ENCODE measurements at regions not wholly inside any gene's neighbourhood (a gene's known extent, or its start where the extent isn't known, plus 50 kb on each side); places are given as distances from the start of the nearest gene placed in this dataset.
A peak's percentile ranks its signal among the peaks of the same experiment; 100 is the strongest.

DNA sequence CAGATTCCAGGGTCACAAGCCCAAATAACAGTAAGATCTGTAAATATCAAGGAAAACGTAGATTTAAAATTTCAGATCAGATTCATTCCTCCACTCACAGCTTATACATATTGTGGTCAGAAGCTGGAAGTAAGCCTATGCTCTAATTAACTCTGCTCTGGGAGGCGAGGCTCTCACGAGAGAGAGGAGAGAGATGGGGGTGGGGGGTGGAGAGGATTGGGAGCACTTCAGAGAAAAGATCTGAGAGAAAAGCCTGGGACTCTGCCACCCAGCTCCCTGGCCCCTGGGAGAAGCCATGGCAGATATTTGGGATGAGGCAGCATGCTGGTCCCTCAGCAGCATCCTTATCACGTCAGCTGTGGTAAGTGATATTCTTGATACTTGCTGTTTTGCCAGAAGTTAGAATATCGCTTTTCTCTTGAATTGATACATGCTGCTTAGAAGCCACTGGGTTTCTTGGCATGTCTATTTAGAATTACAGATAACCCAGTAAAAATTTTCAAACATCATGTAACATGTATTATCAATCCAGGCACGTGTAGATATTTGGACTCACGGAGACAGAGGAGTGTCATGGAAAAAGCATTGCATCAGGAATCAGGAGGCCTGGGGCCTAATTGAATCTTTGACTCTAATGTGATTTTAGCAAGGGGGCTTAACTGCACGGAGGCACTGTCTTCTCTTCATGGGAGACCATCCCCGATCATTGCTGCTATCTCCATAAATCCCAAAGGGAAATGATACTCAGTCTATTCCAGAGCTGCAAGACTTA, 265.4 kb downstream of the HRH4 start:
- no peak for DNase-seq (ENCODE audit: low spot score in 2 of 2)

DNA sequence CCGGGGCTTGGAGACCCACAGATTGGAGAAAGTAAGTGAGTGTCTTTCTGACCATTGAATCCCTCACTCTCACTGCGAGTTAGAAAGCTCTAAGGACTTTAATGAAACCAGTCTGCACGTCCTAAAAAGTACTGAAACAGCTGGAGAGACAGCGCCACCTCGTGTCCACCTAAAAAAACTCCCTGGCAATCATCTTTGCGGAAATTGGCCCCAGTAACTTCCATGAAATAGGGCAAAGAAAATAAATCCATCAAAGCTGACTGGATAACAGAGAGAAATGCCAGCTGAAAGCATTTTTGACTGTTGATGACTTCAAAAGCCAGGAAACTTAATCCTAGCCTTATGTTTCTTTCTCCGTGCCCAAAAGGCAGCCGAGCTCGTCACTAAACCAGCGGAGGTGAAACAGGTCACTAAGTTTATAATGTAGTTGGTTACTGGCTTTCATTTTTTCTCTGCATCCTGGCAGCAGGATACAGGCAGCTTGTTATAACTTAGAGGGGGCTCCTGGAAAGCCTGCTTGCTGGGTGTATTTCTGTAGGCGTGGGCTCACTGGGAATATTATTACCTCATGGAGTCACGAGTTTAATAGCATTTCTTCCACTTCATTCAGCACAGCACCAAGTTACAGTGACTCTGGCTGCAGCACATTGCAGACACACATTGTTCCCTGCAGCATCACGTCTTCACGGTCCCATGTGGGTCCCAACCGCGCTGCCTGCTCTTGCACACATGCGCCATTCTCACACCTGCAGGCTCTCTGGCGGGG, 266.5 kb downstream of the HRH4 start:
- FAIRE-seq: peak; percentile 73
- DNase-seq (ENCODE audit: low spot score in 2 of 2): peak; percentile 22 to 39

More for the DNA sequence above, 265.4 kb downstream of the HRH4 start:
- no peak for FAIRE-seq

GRCh38 chr18:24727685-24728084, 267.2 kb downstream of the HRH4 start:
- DNase-seq (ENCODE audit: low spot score in 2 of 2): no peak
- FAIRE-seq: no peak

DNA sequence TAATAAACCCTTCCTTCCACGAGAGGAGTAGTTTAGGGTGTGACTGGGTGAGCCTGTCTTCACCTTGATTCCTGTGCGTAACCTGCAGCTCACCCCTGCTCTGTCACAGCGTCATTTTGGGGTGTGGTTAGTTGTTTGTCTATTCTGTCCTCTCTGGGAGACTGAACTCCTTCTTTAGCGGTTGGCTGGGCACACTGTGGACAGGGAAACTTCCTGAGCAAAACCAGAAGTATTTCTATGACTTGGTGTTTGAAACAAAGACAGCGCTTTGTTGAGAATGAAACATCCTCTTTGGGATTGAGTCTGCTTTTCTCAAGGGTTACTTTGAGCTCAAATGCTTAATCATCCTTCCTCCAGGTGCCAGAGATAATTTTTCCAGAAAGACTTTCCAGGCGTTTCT, 270.7 kb downstream of the HRH4 start:
- DNase-seq (ENCODE audit: low spot score in 2 of 2): no peak
- no peak for FAIRE-seq

- FAIRE-seq (no peak), DNase-seq (ENCODE audit: low spot score in 2 of 2) (no peak)
These were observed 271.5 kb downstream of the HRH4 start for GRCh38 chr18:24731981-24732380.

DNA sequence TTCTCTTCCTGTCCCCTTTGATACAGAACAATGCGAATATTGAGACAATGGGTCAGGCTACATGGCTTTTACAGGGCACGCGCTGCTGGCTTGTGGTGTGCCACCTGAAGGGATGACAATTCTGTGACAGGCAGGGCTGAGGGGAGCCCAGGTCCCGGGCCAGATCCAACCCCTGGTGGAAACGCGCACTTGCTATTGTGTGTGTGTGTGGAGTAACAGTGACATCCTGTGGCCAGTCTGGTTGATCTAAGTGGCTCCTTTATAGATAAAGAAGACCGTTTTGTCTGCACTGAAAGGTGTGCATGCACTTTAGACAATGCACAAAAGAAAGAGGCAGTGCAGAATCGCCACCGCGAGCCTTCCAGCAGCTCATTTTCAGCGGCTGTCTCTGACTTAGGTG, 273.6 kb downstream of the HRH4 start:
- peak in 1 of 2 donors; percentile 16 for DNase-seq (ENCODE audit: low spot score in 2 of 2)
- FAIRE-seq: no peak

DNA sequence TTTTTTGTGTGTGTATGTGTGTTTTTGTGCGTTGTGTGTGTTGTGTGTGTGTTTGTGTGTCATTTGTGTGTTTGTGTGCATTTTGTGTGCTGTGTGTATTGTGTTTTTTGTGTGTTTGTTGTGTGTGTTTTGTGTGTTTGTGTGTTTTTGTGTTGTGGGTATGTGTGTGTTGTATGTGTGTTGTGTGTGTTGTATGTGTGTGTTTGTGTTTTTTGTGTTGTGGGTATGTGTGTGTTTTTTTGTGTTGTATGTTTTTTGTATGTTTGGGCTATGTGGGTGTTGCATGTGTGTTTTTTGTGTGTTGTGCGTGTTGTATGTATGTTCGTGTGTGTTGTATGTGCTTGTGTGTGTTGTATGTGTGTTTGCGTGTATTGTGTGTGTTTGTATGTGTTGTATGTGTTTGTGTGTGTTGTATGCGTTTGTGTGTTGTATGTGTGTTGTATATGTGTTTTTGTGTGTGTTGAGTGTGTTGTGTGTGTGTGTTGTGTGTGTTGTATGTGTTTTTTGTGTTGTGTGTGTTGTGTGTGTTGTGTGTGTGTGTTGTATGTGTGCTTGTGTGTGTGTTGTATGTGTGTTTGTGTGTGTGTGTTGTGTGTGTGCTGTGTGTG, 275.3 kb downstream of the HRH4 start:
- FAIRE-seq (no peak), DNase-seq (ENCODE audit: low spot score in 2 of 2) (no peak)

GRCh38 chr18:24736662-24737330, 276.4 kb downstream of the HRH4 start:
- DNase-seq (ENCODE audit: low spot score in 2 of 2) (no peak), FAIRE-seq (no peak)

DNA sequence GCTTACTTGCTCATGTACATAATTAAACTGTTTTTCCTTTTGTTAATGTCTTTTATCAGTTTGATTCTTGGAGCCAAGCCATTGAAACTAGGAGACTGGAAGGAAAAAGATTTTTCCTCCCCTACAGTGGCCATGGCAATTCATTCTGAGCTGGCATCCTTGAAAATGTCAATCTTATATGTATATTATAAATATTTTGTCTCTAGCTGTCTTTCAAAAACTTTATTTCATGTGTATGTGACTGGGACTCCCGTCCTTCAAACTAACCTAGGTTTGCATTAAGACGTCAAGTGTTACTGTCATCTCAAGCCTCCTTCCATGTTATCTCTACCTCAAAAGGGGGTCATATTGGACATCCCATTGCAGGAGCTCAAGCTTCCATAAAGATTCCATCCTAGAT, 280.4 kb downstream of the HRH4 start:
- FAIRE-seq (no peak), DNase-seq (ENCODE audit: low spot score in 2 of 2) (no peak)

GRCh38 chr18:24741321-24741720, 280.9 kb downstream of the HRH4 start:
- FAIRE-seq: no peak
- DNase-seq (ENCODE audit: low spot score in 2 of 2): no peak

DNA sequence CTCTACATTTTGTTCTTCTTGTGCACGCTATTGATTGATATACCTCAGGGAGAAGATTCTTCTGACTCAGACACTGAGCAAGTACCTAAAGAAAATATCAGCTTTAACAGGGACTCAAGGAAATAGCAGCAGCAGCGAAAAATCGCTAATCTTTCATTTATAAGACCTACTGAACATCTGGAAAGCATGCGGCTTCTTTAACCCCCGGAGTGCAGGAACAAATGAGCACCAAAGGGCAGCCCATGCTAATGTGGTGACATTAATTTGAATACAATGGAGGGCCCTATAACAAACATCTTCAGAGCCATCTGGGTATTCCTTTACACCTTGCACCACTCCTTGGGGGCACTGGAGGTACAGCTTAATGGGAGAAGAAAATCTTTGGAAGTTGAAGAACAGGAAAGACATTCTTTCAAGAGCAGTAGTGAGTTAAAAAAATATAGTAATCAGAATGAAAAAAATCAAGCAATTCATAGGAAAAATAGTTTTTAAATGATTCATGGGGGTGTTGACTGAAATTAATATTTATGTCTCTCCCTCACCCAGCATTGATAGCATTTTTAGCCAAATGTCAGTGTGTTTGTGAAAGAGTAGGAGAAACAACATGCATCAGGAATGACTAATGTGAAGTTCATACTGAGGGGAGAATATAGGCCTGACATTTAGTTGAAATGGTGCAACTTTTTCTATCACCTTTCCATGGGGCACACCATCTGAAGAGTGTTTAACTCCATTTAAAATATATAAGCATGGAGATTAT, 281.7 kb downstream of the HRH4 start:
- FAIRE-seq: no peak
- DNase-seq (ENCODE audit: low spot score in 2 of 2): no peak

- DNase-seq (ENCODE audit: low spot score in 2 of 2) (no peak), FAIRE-seq (no peak)
These were observed 294.3 kb downstream of the HRH4 start for GRCh38 chr18:24754583-24755253.

DNA sequence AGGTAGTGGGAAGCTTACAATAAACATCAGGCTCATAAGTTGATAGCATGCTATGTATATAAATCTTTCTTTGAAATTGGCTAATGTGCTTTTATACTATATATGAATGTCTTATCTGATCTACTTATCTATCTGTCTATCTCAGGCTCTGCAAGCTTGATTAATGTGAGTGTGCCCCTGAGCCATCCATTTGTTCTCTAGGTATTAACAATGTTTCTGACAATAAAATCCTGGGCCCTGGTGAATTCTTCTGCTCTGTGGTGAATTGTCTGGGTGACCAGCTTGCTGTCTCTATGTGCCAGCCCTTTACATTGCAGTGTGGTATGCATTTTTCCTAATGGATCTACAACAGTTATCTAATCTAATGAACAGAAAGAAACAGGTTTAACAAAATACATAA, 295.9 kb downstream of the HRH4 start:
- no peak for DNase-seq (ENCODE audit: low spot score in 2 of 2)
- no peak for FAIRE-seq

DNA sequence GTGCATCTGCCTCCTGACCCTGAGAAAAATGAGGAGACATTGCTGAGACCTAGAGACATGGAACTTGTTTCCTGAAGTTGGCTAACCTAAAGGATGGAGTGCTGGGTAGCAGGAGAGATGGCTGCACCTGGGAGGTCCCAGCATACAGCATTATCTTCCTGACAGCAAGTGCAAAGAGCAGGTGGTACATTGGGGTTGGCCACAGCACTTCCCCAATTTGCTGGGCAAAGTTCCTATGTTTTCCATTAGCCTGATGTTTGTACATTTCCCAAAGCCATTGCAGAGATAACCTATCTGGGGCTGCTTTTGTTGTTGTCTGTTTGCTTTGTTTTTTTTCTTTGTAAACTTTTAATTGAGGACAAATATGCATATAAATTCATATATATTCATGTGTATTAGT, 296.7 kb downstream of the HRH4 start:
- FAIRE-seq (no peak), DNase-seq (ENCODE audit: low spot score in 2 of 2) (no peak)

- DNase-seq (ENCODE audit: low spot score in 2 of 2) (no peak), FAIRE-seq (no peak)
These were observed 301.3 kb downstream of the HRH4 start for GRCh38 chr18:24761765-24762164.

GRCh38 chr18:24762511-24762910, 302.1 kb downstream of the HRH4 start:
- FAIRE-seq (no peak), DNase-seq (ENCODE audit: low spot score in 2 of 2) (no peak)

DNA sequence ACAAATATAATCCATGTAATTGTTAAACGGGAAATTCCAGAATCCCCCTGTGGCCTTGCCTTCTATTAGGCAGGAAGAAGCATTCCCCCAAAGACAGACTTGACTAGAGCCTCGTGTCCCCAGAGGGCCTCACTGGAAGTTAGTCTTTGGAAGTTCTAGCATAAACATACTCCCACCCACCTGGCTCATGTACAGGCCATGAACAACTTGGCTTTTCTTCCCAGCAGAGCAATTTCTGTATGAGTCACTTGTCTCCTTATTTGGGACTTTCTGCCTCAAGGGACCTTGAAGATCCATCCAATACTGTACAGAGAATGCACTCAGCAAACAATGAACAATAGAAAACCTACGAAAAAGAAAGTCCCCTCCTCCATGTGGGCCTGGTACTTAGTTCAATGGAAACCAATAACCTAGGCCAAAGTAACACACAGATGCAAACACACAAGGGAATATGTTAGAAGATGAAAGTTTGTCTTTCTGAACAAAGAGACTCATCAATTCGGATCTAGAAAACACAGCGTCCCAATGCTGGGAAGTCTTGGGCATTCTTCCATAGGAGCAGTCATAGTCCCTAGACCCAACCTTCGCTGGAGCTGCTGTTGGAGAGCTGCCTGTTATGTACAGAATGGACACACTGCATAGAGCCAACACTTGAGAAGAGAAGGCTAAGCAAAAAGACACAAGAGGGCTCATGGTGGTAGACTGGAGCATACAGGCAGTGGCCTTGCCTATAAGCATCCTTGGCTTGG, 303.5 kb downstream of the HRH4 start:
- DNase-seq (ENCODE audit: low spot score in 2 of 2) (no peak), FAIRE-seq (no peak)

- DNase-seq (ENCODE audit: low spot score in 2 of 2) (no peak), FAIRE-seq (no peak)
These were observed 304.3 kb downstream of the HRH4 start for GRCh38 chr18:24764766-24765165.

GRCh38 chr18:24766376-24766775, 305.9 kb downstream of the HRH4 start:
- DNase-seq (ENCODE audit: low spot score in 2 of 2) (no peak), FAIRE-seq (no peak)

All from frontal cortex (tissue), 3 donors.